Naive thymus-derived CD4-positive, alpha-beta T cell (primary cell): ENCODE measurements at regions not wholly inside any gene's neighbourhood (a gene's known extent, or its start where the extent isn't known, plus 50 kb on each side); places are given as distances from the start of the nearest gene placed in this dataset.
"Not testable (repeated sequence)": the region's sequence is repeated elsewhere in the genome, so short reads cannot be mapped to it uniquely, and the experiment has no call there.

Experiments
- ATAC-seq: fragments of 150-1000 bp; cut with Tn5 transposase; 2 replicates; pipeline ENCODE4 v1.10.0; 2021; ENCODE audit warnings: mild to moderate bottlenecking, moderate library complexity
- CTCF ChIA-PET: fragments of 350-600 bp; sonication (Branson Sonifier 250); formaldehyde crosslinking; loops from one replicate; lab custom pipeline; 2021; ENCODE audit warnings: antibody characterized with exemption; lab: Charles Lee
- POLR2A ChIA-PET: fragments of 350-600 bp; sonication (Branson Sonifier 250); formaldehyde crosslinking; loops from one replicate; lab custom pipeline; 2021; ENCODE audit warnings: antibody characterized with exemption, inconsistent platforms; lab: Charles Lee
- DNase-seq, 9 donors: peaks; one replicate each; pipeline versions ENCODE4 v3.0.0 to v3.0.0-alpha.2; 2020 to 2022; ENCODE audit warnings: mixed read lengths in 1 of 9
- H3K27ac ChIP-seq: one replicate; pipeline ENCODE4 v1.7.0; 2013; ENCODE audit warnings: mild to moderate bottlenecking, low read depth, low read length, moderate library complexity
- H3K27me3 ChIP-seq, 2 donors: one replicate each; pipeline ENCODE4 v1.7.0; 2013; ENCODE audit warnings: low read length in 2 of 2, mild to moderate bottlenecking in 2 of 2, moderate library complexity in 2 of 2; ENCODE audit not compliant: control insufficient read depth in 2 of 2, insufficient read depth in 2 of 2
- H3K36me3 ChIP-seq, 3 experiments: 1 replicate in 2 of 3; 2 replicates in 1 of 3; pipeline ENCODE4 v1.7.0; 2013; ENCODE audit warnings: low read length in 3 of 3, mild to moderate bottlenecking in 3 of 3, moderate library complexity in 1 of 3; ENCODE audit not compliant: insufficient read depth in 3 of 3, control insufficient read depth in 2 of 3
- H3K4me1 ChIP-seq, 2 donors: one replicate each; pipeline ENCODE4 v1.7.0; 2013; ENCODE audit warnings: low read length in 2 of 2, mild to moderate bottlenecking in 2 of 2, moderate library complexity in 1 of 2; ENCODE audit not compliant: control insufficient read depth in 2 of 2, insufficient read depth in 2 of 2
- H3K4me3 ChIP-seq: 2 replicates; pipeline ENCODE4 v1.7.0; 2013; ENCODE audit warnings: mild to moderate bottlenecking, low read length
- H3K9me3 ChIP-seq, 3 experiments: 1 replicate in 2 of 3; 2 replicates in 1 of 3; pipeline ENCODE4 v1.7.0; 2013; ENCODE audit warnings: low read length in 3 of 3; ENCODE audit not compliant: control insufficient read depth in 2 of 3
- H3K27ac Mint-ChIP-seq, 9 donors: one replicate each; pipeline ENCODE4 v1.8.0; 2020 to 2022; ENCODE audit warnings: mixed read lengths in 9 of 9, mild to moderate bottlenecking in 8 of 9, moderate library complexity in 5 of 9, inconsistent platforms in 2 of 9
- H3K27me3 Mint-ChIP-seq, 5 donors: one replicate each; pipeline ENCODE4 v1.8.0; 2021 to 2022; ENCODE audit warnings: mixed read lengths in 5 of 5, mild to moderate bottlenecking in 1 of 5
- H3K36me3 Mint-ChIP-seq, 5 donors: one replicate each; pipeline ENCODE4 v1.8.0; 2020 to 2022; ENCODE audit warnings: mixed read lengths in 5 of 5, mild to moderate bottlenecking in 3 of 5, inconsistent platforms in 1 of 5
- H3K4me1 Mint-ChIP-seq, 7 donors: one replicate each; pipeline ENCODE4 v1.8.0; 2020 to 2022; ENCODE audit warnings: mixed read lengths in 7 of 7, mild to moderate bottlenecking in 3 of 7, inconsistent platforms in 1 of 7
- H3K4me3 Mint-ChIP-seq, 10 donors: one replicate each; pipeline ENCODE4 v1.8.0; 2020 to 2022; ENCODE audit warnings: mild to moderate bottlenecking in 10 of 10, mixed read lengths in 10 of 10, moderate library complexity in 6 of 10, inconsistent platforms in 2 of 10
- H3K9me3 Mint-ChIP-seq, 11 donors: one replicate each; pipeline ENCODE4 v1.8.0; 2020 to 2022; ENCODE audit warnings: mixed read lengths in 11 of 11, mild to moderate bottlenecking in 4 of 11, inconsistent platforms in 1 of 11, moderate library complexity in 1 of 11
- intact Hi-C, 2 donors: fragments of 100-400 bp; cut with micrococcal nuclease; formaldehyde crosslinking; loops; one replicate each; pipeline ENCODE4 v1.15.1; 2023

- Mint-ChIP-seq H3K4me1 (no peaks in the 10 kb centered on the region), H3K4me3 (no peak overlapping the region), H3K27me3 (no peaks in the 10 kb centered on the region), H3K27ac (no peak overlapping the region), H3K9me3 (peaks cover 0 to 16% (median 2%) of the 10 kb centered on the region in 11 donors), H3K36me3 (no peaks in the 10 kb centered on the region)
- Histone ChIP-seq H3K27me3 (no peaks in the 10 kb centered on the region), H3K9me3 (no peaks in the 10 kb centered on the region), H3K27ac (no peak overlapping the region), H3K36me3 (no peaks in the 10 kb centered on the region), H3K4me1 (no peaks in the 10 kb centered on the region), H3K4me3 (no peak overlapping the region)
- no peak for DNase-seq
- POLR2A ChIA-PET: no interaction called here
- CTCF ChIA-PET: no interaction called here
- ATAC-seq: no peak
- intact Hi-C loops: no loop called here
Observed at GRCh38 chr14:29982171-29982570, 54.5 kb upstream of the PRKD1 start.

- no peaks in the 10 kb centered on the region for H3K36me3 ChIP-seq
- ATAC-seq (no peak), DNase-seq (no peak)
- H3K4me3 ChIP-seq: no peak overlapping the region
- no peaks in the 10 kb centered on the region for H3K27me3 ChIP-seq
- Mint-ChIP-seq H3K4me3 (no peak overlapping the region), H3K4me1 (no peaks in the 10 kb centered on the region), H3K9me3 (peaks cover 0 to 15% (median 0%) of the 10 kb centered on the region in 11 donors), H3K27me3 (no peaks in the 10 kb centered on the region), H3K27ac (no peak overlapping the region), H3K36me3 (no peaks in the 10 kb centered on the region)
- no peak overlapping the region for H3K27ac ChIP-seq
- no peaks in the 10 kb centered on the region for H3K4me1 ChIP-seq
- ChIA-PET CTCF (no interaction called here), POLR2A (no interaction called here)
- intact Hi-C loops: no loop called here
- H3K9me3 ChIP-seq: no peaks in the 10 kb centered on the region
Observed at GRCh38 chr14:29982993-29983392, 55.3 kb upstream of the PRKD1 start.

GRCh38 chr14:29990344-29990857 lies 62.8 kb upstream of the PRKD1 start:
- POLR2A ChIA-PET, ATAC-seq, H3K27ac ChIP-seq, intact Hi-C loops, H3K4me1 Mint-ChIP-seq, H3K4me3 Mint-ChIP-seq, H3K4me3 ChIP-seq, H3K4me1 ChIP-seq, H3K9me3 ChIP-seq, CTCF ChIA-PET, H3K36me3 Mint-ChIP-seq, H3K27me3 Mint-ChIP-seq, H3K9me3 Mint-ChIP-seq, H3K27ac Mint-ChIP-seq, H3K36me3 ChIP-seq, H3K27me3 ChIP-seq, DNase-seq: not testable (repeated sequence)

- DNase-seq: no peak
- POLR2A ChIA-PET: no interaction called here
- Mint-ChIP-seq H3K4me3 (no peak overlapping the region), H3K27ac (no peak overlapping the region), H3K4me1 (no peaks in the 10 kb centered on the region), H3K36me3 (no peaks in the 10 kb centered on the region), H3K27me3 (no peaks in the 10 kb centered on the region), H3K9me3 (peaks cover 0 to 1% (median 0%) of the 10 kb centered on the region in 11 donors)
- no peaks in the 10 kb centered on the region for H3K27me3 ChIP-seq
- no peak overlapping the region for H3K4me3 ChIP-seq
- CTCF ChIA-PET: no interaction called here
- intact Hi-C loops: no loop called here
- H3K9me3 ChIP-seq: no peaks in the 10 kb centered on the region
- ATAC-seq: no peak
- no peaks in the 10 kb centered on the region for H3K4me1 ChIP-seq
- H3K36me3 ChIP-seq: no peaks in the 10 kb centered on the region
- no peak overlapping the region for H3K27ac ChIP-seq
Observed at GRCh38 chr14:29990993-29991392, 63.3 kb upstream of the PRKD1 start.

GRCh38 chr14:29993143-29993542 lies 65.5 kb upstream of the PRKD1 start:
- Histone ChIP-seq H3K4me3 (no peak overlapping the region), H3K36me3 (no peaks in the 10 kb centered on the region), H3K9me3 (no peaks in the 10 kb centered on the region), H3K27ac (no peak overlapping the region), H3K4me1 (no peaks in the 10 kb centered on the region), H3K27me3 (no peaks in the 10 kb centered on the region)
- Mint-ChIP-seq H3K9me3 (peaks cover 0 to 1% (median 0%) of the 10 kb centered on the region in 11 donors), H3K36me3 (no peaks in the 10 kb centered on the region), H3K27me3 (no peaks in the 10 kb centered on the region), H3K4me3 (no peak overlapping the region), H3K4me1 (no peaks in the 10 kb centered on the region), H3K27ac (no peak overlapping the region)
- ChIA-PET CTCF (no interaction called here), POLR2A (no interaction called here)
- intact Hi-C loops: no loop called here
- ATAC-seq (no peak), DNase-seq (no peak)

GRCh38 chr14:29999013-29999539 lies 71.4 kb upstream of the PRKD1 start:
- POLR2A ChIA-PET: no interaction called here
- no peak for DNase-seq
- intact Hi-C loops: no loop called here
- Histone ChIP-seq H3K27ac (no peak overlapping the region), H3K4me1 (no peaks in the 10 kb centered on the region), H3K4me3 (no peak overlapping the region), H3K36me3 (no peaks in the 10 kb centered on the region), H3K9me3 (no peaks in the 10 kb centered on the region), H3K27me3 (no peaks in the 10 kb centered on the region)
- H3K9me3 Mint-ChIP-seq: peaks cover 0 to 6% (median 0%) of the 10 kb centered on the region in 11 donors
- H3K36me3 Mint-ChIP-seq: no peaks in the 10 kb centered on the region
- no peak overlapping the region for H3K27ac Mint-ChIP-seq
- ATAC-seq: no peak
- CTCF ChIA-PET: no interaction called here
- no peak overlapping the region for H3K4me3 Mint-ChIP-seq
- peaks cover 0 to 5% (median 0%) of the 10 kb centered on the region in 5 donors for H3K27me3 Mint-ChIP-seq
- no peaks in the 10 kb centered on the region for H3K4me1 Mint-ChIP-seq

GRCh38 chr14:30002859-30003258 lies 75.2 kb upstream of the PRKD1 start:
- no peak overlapping the region for H3K4me3 ChIP-seq
- no peak overlapping the region for H3K4me3 Mint-ChIP-seq
- ChIA-PET CTCF (no interaction called here), POLR2A (no interaction called here)
- intact Hi-C loops: no loop called here
- H3K27me3 ChIP-seq: no peaks in the 10 kb centered on the region
- no peaks in the 10 kb centered on the region for H3K4me1 Mint-ChIP-seq
- no peaks in the 10 kb centered on the region for H3K4me1 ChIP-seq
- peaks cover 0 to 5% (median 0%) of the 10 kb centered on the region in 5 donors for H3K27me3 Mint-ChIP-seq
- H3K36me3 Mint-ChIP-seq: no peaks in the 10 kb centered on the region
- H3K9me3 Mint-ChIP-seq: peaks cover 0 to 8% (median 4%) of the 10 kb centered on the region in 11 donors
- no peak for ATAC-seq
- no peak overlapping the region for H3K27ac ChIP-seq
- no peaks in the 10 kb centered on the region for H3K36me3 ChIP-seq
- no peak overlapping the region for H3K27ac Mint-ChIP-seq
- H3K9me3 ChIP-seq: no peaks in the 10 kb centered on the region
- DNase-seq: no peak
